Bronchial epithelial cell (primary cell): ENCODE measurements at regions not wholly inside any gene's neighbourhood (a gene's known extent, or its start where the extent isn't known, plus 50 kb on each side); places are given as distances from the start of the nearest gene placed in this dataset.

Experiments
- DNase-seq: peaks from one replicate; pipeline ENCODE4 v3.0.0-alpha.2; 2010; ENCODE audit warnings: low read depth
- FAIRE-seq: peaks from 2 replicates; lab custom pipeline; 2011; peaks lifted over from hg19 to GRCh38; lab: Jason Lieb, UNC
- H3K27me3 ChIP-seq: 2 replicates; pipeline ENCODE4 v1.5.1; 2011; ENCODE audit warnings: low read length; ENCODE audit not compliant: control insufficient read depth, insufficient read depth
- H3K36me3 ChIP-seq: 2 replicates; pipeline ENCODE4 v1.5.1; 2011; ENCODE audit warnings: low read length; ENCODE audit not compliant: control insufficient read depth, insufficient read depth
- H3K4me3 ChIP-seq: 2 replicates; pipeline ENCODE4 v1.5.1; 2011; ENCODE audit warnings: mild to moderate bottlenecking, low read depth, low read length, control low read depth
- TF ChIP-seq, protein P1 (sequence below): IDR thresholded peaks from 2 replicates; pipeline ENCODE4 v1.5.1; 2011; ENCODE audit warnings: mild to moderate bottlenecking, moderate library complexity, low read length, control low read depth, inconsistent platforms; ENCODE audit not compliant: insufficient read depth, severe bottlenecking

DNA sequence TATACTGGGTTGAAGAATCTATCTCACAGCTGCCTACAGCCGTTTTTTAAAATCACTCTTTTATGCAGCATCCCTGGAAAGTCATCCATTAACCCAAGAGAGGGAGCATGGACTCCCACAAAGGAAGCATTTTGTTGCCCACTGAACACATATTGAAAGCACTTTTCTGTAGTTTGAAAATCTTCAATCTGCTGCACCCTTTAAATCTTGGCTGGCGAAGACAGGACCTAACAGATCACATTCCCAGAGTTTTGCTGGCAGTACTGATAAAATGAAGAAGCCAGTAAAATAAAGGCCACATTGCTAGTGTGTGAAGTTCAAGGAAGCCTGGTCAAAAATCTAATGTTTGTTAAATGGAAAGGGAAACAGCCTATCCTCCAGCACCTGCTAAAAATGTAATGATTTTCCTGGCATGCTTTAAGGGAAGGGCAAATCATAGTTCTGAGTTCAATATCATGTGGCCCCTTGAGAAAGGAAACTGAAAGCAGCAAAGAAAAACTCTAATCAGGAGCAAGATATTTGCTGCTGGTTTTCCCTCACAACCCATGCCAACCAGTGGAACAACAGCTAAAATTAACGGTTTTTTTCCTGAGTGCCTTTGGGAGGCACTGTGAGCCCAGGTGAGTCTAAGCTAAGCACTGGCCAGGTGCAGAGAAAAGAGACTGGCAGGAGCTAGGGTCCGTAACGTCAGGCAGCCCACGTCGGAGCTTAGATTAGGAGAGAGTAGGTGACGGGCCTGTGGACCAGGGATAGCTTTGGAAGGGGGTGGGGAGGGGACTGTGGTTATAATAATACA lies 97.9 kb upstream of the PALS2 start:
- TF ChIP-seq, protein P1, sequence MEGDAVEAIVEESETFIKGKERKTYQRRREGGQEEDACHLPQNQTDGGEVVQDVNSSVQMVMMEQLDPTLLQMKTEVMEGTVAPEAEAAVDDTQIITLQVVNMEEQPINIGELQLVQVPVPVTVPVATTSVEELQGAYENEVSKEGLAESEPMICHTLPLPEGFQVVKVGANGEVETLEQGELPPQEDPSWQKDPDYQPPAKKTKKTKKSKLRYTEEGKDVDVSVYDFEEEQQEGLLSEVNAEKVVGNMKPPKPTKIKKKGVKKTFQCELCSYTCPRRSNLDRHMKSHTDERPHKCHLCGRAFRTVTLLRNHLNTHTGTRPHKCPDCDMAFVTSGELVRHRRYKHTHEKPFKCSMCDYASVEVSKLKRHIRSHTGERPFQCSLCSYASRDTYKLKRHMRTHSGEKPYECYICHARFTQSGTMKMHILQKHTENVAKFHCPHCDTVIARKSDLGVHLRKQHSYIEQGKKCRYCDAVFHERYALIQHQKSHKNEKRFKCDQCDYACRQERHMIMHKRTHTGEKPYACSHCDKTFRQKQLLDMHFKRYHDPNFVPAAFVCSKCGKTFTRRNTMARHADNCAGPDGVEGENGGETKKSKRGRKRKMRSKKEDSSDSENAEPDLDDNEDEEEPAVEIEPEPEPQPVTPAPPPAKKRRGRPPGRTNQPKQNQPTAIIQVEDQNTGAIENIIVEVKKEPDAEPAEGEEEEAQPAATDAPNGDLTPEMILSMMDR, result no peak
- Histone ChIP-seq H3K27me3 (no peaks in the 10 kb centered on the region), H3K4me3 (no peak overlapping the region), H3K36me3 (no peaks in the 10 kb centered on the region)
- FAIRE-seq, result no peak
- DNase-seq, result no peak

DNA sequence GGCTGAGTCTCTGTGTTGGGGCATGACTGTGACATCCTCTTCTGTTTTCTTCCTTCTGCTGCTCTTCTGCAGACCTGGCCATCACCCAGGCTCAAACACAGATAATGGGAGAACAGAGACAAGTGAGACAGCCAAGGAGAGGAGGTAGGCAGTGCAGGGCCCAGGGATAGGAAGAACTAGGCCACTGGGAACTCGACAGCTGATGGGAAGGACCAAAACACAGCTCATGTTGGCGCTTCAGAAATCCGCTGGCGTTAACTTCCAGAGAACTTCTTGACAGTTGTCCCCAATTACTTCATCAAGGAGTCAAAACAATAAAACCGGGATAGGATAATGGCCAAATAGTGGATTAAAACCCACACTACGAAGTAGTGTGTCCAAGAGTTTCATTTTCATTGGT lies 97.0 kb upstream of the PALS2 start:
- TF ChIP-seq, protein P1, result no peak
- H3K27me3 ChIP-seq, result no peaks in the 10 kb centered on the region

DNA sequence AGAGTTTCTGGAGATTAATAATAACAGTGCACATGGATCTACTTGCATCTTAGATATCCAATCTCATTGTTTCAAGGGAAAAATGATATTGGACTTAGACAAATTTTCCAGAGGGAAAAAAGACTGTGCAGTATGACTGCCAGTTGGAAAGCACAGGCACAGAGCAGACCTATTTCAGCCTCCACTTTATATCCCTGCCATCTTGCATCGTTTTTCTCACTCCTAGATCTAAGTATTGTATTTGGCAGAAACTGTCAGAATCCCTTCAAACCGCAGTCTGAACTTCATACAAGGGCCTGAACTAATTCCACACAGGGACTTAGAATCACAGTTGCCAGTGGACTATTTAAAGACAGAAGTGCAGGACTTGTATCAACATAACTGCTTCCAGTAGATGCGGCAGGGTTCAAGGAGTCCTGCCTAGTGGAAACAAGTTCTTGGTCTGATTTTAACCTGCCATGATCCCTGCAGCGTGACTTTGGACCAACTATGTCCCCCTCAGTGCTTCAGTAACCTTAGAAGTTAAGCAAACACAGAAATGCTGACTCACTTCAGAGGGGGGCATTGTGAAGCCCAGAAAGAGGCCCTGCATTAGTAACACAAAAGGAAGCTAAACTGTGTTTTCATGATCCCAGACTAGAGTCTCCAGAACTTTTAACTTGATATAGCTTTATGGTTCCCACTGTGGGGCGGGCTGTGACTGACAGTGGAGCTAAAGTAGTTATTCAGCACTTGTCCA lies 95.7 kb upstream of the PALS2 start:
- peak; percentile 71 for DNase-seq

More for the DNA sequence above, 97.0 kb upstream of the PALS2 start:
- no peak for FAIRE-seq
- no peak overlapping the region for H3K4me3 ChIP-seq
- H3K36me3 ChIP-seq, result no peaks in the 10 kb centered on the region
- no peak for DNase-seq

DNA sequence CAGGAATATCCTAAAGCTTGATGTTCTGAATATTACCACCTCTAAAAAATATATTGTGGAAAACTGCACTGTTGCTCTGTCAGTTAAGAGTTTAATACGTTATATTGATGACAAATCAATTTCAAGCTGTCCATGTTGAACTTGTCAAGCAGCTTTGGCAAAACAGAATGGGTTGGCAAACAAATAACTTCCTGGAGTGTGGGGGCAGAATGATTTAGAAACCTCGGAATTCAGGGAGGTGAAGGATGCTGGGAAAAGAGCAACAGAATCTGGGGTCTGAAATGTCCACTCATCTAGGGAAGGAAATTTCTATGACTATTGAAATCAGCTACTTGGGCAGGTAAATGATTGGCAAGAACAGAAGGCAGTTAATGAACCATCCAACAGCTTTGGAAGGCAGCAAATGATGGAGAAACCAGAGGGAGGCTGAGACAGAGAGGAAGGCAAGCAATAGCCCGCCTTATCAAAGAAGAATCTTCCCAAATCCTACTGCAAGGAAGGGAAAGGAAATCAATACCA lies 95.1 kb upstream of the PALS2 start:
- FAIRE-seq (no peak), DNase-seq (peak; percentile 51)
- TF ChIP-seq, protein P1, result no peak
- no peaks in the 10 kb centered on the region for H3K36me3 ChIP-seq
- no peak overlapping the region for H3K4me3 ChIP-seq
- no peaks in the 10 kb centered on the region for H3K27me3 ChIP-seq

More for the DNA sequence above, 95.7 kb upstream of the PALS2 start:
- no peak for FAIRE-seq
- H3K27me3 ChIP-seq, result no peaks in the 10 kb centered on the region
- no peak overlapping the region for H3K4me3 ChIP-seq
- no peaks in the 10 kb centered on the region for H3K36me3 ChIP-seq
- TF ChIP-seq, protein P1, result no peak

DNA sequence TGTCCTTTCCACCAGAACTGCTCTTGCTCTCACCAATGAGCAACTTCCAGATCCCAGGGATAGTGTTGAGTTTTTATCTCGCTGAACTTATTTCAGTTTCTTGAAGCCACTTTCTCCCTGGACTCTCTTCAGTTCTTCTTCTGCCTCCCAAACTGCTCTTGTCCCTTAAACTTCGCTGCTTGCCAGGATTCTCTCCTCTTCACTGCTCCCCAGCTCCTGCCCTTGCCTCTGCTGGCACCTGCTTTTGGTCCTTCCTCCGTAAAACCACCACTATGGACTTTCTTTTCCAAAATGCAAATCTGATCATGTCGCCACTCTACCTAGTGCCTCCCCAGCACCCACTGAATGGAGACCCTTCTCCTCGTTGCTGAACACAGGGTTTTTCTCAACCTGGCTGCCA lies 92.8 kb upstream of the PALS2 start:
- no peaks in the 10 kb centered on the region for H3K36me3 ChIP-seq
- H3K27me3 ChIP-seq, result no peaks in the 10 kb centered on the region
- DNase-seq, result no peak
- FAIRE-seq, result no peak
- TF ChIP-seq, protein P1, result no peak
- H3K4me3 ChIP-seq, result no peak overlapping the region
